Activated T-cell treated with anti-CD3 and anti-CD28 coated beads for 4 hours (primary cell): ENCODE measurements at regions not wholly inside any gene's neighbourhood (a gene's known extent, or its start where the extent isn't known, plus 50 kb on each side); places are given as distances from the start of the nearest gene placed in this dataset.
"Not testable (repeated sequence)": the region's sequence is repeated elsewhere in the genome, so short reads cannot be mapped to it uniquely, and the experiment has no call there.

ENCODE experiments used
- DNase-seq: peaks from one replicate; pipeline ENCODE4 v3.0.0-alpha.2; 2020

DNA sequence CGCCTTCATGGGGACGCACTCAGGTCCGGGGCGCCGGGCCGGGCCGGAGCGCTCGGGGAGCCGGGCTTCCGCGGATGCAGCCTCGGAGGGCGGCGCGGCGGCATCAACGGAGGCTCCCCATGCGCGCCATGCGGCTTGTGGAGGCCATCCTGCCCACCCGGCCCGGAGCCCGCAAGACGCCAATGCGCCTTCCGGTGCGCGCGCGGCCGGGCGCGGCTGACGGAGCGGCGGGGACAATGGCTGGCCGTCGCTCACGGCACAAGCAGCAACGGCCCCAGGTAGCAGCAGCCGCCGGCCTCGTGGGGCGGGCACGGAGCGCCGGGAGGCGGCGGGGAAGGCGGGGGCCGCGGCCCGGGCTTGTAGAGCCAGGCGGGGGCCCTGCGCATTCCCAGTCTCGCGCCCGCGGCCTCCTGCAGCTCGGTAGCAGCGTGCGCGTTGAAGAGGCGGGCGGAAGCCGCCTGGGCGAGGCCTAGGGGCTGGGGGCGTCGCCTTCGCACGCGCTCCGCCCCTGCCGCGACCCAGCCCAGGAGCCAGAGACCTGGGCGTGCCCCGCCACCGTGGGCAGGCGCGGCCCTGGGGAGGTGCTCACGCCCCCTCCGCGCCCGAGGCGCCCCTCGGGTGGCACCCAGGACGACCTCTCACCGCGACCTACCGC is 168.6 kb upstream of the PRKX start:
- DNase-seq: not testable (repeated sequence)

- DNase-seq: not testable (repeated sequence)
These were observed 167.9 kb upstream of the PRKX start for GRCh38 chrX:3881255-3881895.

DNA sequence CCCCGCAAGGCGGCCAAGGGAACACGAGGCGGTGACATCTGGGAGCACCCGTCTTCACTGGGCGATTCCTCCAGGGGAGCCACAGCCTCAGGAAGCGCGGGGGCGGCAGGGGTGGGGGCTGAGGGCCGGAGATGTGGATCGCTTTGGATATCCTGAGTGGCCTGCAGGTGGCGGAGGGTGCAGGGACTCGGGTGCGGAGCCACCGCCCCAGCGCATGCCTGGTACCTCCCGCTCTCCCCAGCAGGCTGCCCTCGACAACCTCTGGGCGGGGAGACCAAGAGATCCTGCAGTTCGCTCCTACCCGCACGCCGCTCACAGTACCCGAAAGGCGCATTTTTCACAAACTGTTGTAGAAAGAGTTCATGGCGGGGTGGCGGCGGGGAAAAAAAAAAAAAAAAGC is 162.9 kb upstream of the PRKX start:
- not testable (repeated sequence) for DNase-seq

DNA sequence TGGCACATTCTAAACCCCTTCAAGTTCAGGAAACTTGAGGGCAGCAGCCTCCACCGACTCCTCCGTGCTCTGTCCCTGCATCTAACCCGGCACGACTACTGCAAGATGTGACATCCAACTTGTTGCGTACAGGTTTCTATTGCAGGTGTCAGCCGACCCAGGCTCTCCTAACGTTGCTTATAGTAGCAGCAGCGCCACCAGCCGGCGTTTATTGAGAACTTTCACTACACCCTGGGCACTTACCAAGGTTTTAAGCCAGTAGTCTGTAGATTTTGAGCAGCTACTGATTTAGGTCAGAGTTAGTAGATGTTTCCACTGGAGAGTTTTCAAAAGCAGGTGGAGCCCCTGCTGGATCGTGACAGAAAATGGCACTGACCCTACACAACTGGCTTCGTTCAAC is 162.2 kb upstream of the PRKX start:
- not testable (repeated sequence) for DNase-seq

DNA sequence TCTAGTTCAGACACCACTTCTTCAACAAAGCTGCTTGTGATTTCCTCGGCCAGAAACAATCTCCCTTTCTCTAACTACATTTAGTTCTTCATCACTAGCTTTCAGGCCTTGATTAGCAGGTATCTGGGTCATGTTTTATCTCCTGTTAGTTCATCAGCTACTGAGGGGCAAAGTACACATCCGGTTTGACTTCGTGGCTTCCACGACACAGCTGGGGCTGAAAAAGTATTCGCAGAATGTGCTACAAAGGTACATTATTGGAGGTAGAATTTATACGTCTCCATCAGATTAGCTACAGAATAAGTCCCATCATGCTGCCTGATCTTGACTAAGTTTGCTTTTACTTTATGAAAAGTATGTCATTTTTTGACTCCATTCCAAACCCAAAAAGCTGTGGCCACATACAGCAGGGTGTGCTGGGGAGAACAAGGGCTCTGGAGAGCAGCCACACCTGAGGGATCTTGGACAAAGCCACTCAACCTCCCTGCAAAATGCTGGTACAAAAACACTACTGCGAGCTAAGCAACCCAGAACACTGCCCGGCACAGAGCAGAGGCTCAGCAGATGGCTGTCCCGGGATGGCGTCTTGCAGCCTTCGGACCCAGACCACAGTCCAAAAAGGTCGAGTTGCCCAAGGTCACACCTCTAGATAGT is 158.9 kb upstream of the PRKX start:
- not testable (repeated sequence) for DNase-seq

- DNase-seq: not testable (repeated sequence)
These were observed 153.8 kb upstream of the PRKX start for GRCh38 chrX:3867067-3867831.

GRCh38 chrX:3858332-3858731 is 144.9 kb upstream of the PRKX start:
- not testable (repeated sequence) for DNase-seq

- not testable (repeated sequence) for DNase-seq
These were observed 130.2 kb upstream of the PRKX start for GRCh38 chrX:3843522-3844145.

DNA sequence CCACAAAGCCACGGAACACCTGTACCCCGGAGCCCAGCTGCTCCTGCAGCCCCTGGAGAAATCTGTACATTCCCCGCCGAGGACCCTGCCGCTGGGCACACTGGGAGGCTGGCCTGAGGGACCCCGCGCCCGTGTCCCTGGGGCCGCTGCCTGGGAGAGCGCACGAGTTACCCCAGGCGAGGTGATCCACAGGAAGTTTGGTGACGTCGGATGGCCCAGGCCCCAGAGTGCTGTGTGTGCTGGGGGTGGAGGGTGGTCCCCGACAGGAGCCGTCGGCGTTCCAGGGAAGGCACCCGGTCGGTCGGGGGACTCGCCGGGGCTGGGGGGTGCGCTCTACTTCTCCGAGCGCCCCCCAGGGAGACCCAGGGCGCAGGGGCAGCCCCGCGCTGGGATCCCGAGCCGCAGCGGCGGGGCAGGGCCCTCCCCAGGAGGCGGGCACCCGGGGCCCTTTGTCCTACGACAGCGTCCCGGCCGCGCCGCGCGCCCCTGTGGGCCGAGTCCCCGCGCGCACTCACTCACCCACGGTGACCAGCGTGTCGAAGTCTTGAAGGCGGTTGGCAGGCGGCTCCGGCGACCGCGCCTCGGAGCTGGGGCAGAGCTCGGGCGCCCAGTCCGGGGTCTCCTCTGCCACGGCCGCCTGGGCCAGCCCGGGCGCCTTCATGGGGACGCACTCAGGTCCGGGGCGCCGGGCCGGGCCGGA is 129.5 kb upstream of the PRKX start:
- DNase-seq: not testable (repeated sequence)

DNA sequence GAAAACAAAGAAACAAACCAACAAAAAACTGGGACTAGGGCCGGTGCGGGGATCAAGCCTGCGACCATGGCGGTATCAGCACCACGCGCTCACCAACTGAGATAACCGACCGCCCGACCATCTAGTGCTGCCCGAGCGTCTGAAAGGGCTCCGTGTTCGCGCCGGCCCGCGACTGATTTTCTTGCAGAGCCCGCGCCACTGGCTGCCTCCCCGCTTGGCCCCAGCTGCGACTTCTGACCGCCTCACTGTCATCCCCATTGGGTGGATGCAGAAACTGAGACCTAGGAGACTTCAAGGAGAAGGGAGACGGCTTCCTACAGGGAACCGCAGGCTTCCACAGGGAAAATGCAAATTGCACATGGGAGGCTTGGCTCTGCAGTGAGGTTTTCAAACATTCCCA is 125.3 kb upstream of the PRKX start:
- not testable (repeated sequence) for DNase-seq

DNA sequence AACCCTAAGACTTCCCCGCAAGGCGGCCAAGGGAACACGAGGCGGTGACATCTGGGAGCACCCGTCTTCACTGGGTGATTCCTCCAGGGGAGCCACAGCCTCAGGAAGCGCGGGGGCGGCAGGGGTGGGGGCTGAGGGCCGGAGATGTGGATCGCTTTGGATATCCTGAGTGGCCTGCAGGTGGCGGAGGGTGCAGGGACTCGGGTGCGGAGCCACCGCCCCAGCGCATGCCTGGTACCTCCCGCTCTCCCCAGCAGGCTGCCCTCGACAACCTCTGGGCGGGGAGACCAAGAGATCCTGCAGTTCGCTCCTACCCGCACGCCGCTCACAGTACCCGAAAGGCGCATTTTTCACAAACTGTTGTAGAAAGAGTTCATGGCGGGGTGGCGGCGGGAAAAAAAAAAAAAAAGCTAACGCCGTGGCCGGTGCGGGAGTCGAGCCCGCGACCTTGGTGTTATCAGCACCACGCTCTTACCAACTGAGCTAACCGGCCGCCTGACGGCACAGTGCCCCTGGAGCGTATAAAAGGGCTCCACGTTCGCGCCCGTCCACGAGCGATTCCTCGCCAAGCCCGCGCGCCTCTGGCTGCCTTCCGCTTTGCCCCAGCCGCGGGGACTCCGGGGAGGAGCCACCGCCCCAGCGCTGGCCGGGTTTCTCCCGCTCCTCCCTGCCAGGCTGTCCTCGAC is 124.7 kb upstream of the PRKX start:
- not testable (repeated sequence) for DNase-seq

- DNase-seq: not testable (repeated sequence)
These were observed 123.8 kb upstream of the PRKX start for GRCh38 chrX:3837211-3837610.

- DNase-seq: not testable (repeated sequence)
These were observed 120.5 kb upstream of the PRKX start for GRCh38 chrX:3833761-3834542.

DNA sequence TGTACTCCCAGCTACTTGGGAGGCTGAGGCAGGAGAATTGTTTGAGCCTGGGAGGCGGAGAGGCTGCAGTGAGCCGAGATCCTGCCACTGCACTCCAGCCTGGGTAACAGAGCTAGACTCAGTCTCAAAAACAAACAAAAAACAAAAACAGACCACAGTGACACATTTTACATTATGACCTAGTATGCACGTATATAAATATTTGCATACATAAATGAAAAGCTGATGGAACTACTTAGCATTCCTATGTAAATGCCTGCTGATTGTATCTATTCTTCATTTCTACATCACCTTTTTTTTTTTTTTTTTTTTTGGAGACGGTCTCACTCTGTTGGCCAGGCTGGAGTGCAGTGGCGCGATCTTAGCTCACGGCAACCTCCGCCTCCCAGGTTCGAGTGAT is 116.6 kb upstream of the PRKX start:
- DNase-seq: not testable (repeated sequence)

GRCh38 chrX:3829041-3829531 is 115.6 kb upstream of the PRKX start:
- not testable (repeated sequence) for DNase-seq

DNA sequence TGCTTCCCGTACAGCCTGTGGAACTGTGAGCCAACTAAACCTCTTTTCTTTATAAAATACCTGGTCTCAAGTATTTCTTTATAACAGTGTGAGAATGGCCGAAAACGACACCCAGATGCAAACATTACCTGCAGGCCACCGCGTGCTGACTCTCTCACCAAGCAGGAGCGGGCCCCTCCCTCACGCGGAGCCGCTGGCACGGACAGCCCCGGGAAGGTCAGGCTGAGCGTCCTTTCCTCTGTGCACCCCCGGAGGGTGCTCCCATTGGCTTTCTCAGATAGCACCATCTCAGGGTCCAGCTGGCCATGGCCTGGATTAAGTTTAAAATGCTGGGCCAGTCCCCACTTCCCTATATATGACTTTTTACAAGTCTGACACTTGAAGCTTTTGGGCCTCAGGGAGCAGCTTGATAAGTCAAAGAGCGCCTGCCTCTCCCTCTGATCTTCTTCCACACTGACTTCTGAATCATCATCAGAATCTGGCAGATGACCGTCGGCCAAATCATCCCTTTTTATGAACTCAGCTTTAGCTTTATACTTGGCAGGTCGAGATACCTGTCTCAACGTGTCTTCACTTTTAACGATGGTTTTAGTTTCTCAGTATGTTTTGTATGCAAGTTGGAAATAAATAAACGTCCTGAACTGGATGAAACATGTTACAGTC is 115.1 kb upstream of the PRKX start:
- not testable (repeated sequence) for DNase-seq

- not testable (repeated sequence) for DNase-seq
These were observed 110.6 kb upstream of the PRKX start for GRCh38 chrX:3824008-3824407.

- no peak for DNase-seq
These were observed 106.7 kb upstream of the PRKX start for GRCh38 chrX:3820167-3820566.

DNA sequence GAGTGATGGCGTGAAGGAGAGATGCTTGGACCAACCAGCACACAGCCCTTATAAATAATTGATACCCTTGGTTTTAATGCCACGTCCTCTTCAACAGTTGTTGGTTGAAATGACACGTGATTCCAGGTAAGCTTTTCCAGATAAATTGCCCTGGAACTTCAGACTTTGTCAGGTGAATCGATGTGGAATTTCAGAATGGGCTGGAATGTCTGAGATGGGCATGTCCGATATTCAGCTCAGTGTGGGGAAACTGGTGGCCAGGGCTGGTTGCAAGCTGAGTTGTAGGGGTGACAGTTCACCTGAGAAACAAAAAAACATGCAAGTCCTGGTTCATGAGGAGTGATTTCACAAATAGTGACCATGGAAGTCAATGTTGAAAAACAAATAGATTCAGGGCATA is 104.0 kb upstream of the PRKX start:
- DNase-seq: not testable (repeated sequence)
